Mesenteric fat pad (tissue), 1 donor: ENCODE measurements at regions not wholly inside any gene's neighbourhood (a gene's known extent, or its start where the extent isn't known, plus 50 kb on each side); places are given as distances from the start of the nearest gene placed in this dataset.

Experiments used
- DNase-seq: peaks from one replicate; pipeline ENCODE4 v3.0.0-alpha.2; 2020; ENCODE audit warnings: low spot score
- donor health status: DM: yes; HTN: yes; CAD: no.

GRCh38 chr1:34476371-34476770, 278.5 kb upstream of the GJB5 start:
- DNase-seq = no peak

GRCh38 chr1:34477632-34478141, 277.2 kb upstream of the GJB5 start:
- no peak for DNase-seq

GRCh38 chr1:34478515-34479076, 276.3 kb upstream of the GJB5 start:
- DNase-seq = no peak

- DNase-seq = no peak
Observed at GRCh38 chr1:34479731-34480130, 275.1 kb upstream of the GJB5 start.

GRCh38 chr1:34488080-34488708, 266.7 kb upstream of the GJB5 start:
- DNase-seq = no peak

- DNase-seq = no peak
Observed at GRCh38 chr1:34500451-34500850, 254.4 kb upstream of the GJB5 start.

GRCh38 chr1:34511802-34512201, 243.0 kb upstream of the GJB5 start:
- DNase-seq = no peak

- no peak for DNase-seq
Observed at GRCh38 chr1:34518146-34518699, 236.6 kb upstream of the GJB5 start.

GRCh38 chr1:34520111-34520510, 234.7 kb upstream of the GJB5 start:
- no peak for DNase-seq

GRCh38 chr1:34524783-34525182, 230.1 kb upstream of the GJB5 start:
- DNase-seq = no peak

- DNase-seq = no peak
Observed at GRCh38 chr1:34529935-34530859, 224.7 kb upstream of the GJB5 start.

GRCh38 chr1:34532113-34532512, 222.7 kb upstream of the GJB5 start:
- no peak for DNase-seq

- no peak for DNase-seq
Observed at GRCh38 chr1:34538481-34538880, 216.4 kb upstream of the GJB5 start.

GRCh38 chr1:34547046-34547674, 207.7 kb upstream of the GJB5 start:
- DNase-seq = no peak

GRCh38 chr1:34549199-34549598, 205.6 kb upstream of the GJB5 start:
- DNase-seq = no peak

- no peak for DNase-seq
Observed at GRCh38 chr1:34578306-34578705, 176.5 kb upstream of the GJB5 start.

GRCh38 chr1:34582356-34582755, 172.5 kb upstream of the GJB5 start:
- DNase-seq = no peak

- DNase-seq = no peak
Observed at GRCh38 chr1:34587761-34588160, 167.1 kb upstream of the GJB5 start.

GRCh38 chr1:34590211-34590623, 164.6 kb upstream of the GJB5 start:
- no peak for DNase-seq

- no peak for DNase-seq
Observed at GRCh38 chr1:34591751-34592629, 162.9 kb upstream of the GJB5 start.
